Brain microvascular endothelial cell (primary cell): ENCODE measurements at regions not wholly inside any gene's neighbourhood (a gene's known extent, or its start where the extent isn't known, plus 50 kb on each side); places are given as distances from the start of the nearest gene placed in this dataset.

Experiments used
- DNase-seq: peaks from one replicate; pipeline ENCODE4 v3.0.0-alpha.2; 2020
- H3K27ac ChIP-seq: fragments of 250-450 bp; sonication (Bioruptor Pico); 2 replicates; pipeline ENCODE4 v1.5.1; 2020; ENCODE audit warnings: mild to moderate bottlenecking, moderate library complexity
- H3K27me3 ChIP-seq: fragments of 250-450 bp; sonication (Bioruptor Pico); replicated peaks from 2 replicates; pipeline ENCODE4 v1.5.1; 2020; ENCODE audit warnings: mild to moderate bottlenecking
- H3K36me3 ChIP-seq: fragments of 250-450 bp; sonication (Bioruptor Pico); replicated peaks from 2 replicates; pipeline ENCODE4 v1.5.1; 2020; ENCODE audit warnings: mild to moderate bottlenecking
- H3K4me3 ChIP-seq: 2 replicates; pipeline ENCODE4 v1.5.1; 2011; ENCODE audit warnings: low read depth, mild to moderate bottlenecking, control low read depth, low read length, moderate library complexity
- in situ Hi-C: cut with HindIII; loops from 2 replicates; pipeline ENCODE4 v1.10.0; 2017; ENCODE audit warnings: low sequenced_read_pairs, low pct_ligation_motif_present
- TF ChIP-seq, protein P1 (sequence below): IDR thresholded peaks from 2 replicates; pipeline ENCODE4 v1.5.1; 2011; ENCODE audit warnings: low read depth, mild to moderate bottlenecking, moderate library complexity, low read length, control low read depth, inconsistent platforms; ENCODE audit errors: missing control alignments

DNA sequence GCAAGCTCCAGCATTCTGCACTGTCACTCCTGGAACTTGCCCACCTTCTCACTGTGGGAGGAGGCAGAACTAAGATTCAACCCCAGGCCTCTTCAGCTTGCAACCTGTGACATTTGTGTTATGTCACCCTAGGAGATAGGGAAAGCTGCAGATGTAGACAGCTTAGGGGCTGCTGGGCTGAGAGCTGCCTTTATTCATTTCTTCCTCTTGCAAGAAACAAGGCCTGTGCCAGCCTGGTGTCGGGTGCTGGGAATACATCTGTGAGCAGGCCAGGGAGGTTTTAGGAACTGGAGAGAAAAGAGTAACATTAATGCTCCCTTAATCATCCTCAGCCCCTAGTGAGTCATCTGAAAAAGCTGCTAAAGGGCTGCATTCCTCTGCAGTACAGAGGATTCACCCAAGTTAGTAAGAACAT lies 101.8 kb downstream of the FGF18 start:
- H3K4me3 ChIP-seq: no peak overlapping the region

DNA sequence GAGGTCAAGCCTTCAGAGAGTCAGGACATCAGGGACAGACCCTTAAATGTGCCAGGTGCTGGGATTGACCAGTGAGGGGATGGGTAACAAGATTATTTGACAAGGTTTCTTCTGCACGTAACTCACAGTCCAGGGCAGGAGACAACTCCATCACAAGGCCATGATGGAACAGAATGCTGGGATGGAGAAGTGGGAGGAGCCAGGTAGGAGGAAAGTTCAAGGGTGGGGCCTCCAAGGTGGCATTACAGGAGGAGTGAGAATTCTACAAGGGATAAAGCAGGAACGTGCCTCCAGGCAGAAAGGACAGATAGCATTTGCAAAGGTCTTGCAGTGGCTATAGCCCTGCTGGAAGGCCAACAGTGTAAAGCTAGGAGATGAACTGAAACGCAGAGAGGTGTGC lies 102.2 kb downstream of the FGF18 start:
- H3K27ac ChIP-seq: no peak overlapping the region

More for the DNA sequence above, 101.8 kb downstream of the FGF18 start:
- peak; percentile 84 for DNase-seq
- in situ Hi-C loops: no loop called here
- Histone ChIP-seq H3K27ac (peak overlapping the region; percentile 40), H3K36me3 (no peaks in the 10 kb centered on the region), H3K27me3 (no peaks in the 10 kb centered on the region)
- TF ChIP-seq, protein P1, sequence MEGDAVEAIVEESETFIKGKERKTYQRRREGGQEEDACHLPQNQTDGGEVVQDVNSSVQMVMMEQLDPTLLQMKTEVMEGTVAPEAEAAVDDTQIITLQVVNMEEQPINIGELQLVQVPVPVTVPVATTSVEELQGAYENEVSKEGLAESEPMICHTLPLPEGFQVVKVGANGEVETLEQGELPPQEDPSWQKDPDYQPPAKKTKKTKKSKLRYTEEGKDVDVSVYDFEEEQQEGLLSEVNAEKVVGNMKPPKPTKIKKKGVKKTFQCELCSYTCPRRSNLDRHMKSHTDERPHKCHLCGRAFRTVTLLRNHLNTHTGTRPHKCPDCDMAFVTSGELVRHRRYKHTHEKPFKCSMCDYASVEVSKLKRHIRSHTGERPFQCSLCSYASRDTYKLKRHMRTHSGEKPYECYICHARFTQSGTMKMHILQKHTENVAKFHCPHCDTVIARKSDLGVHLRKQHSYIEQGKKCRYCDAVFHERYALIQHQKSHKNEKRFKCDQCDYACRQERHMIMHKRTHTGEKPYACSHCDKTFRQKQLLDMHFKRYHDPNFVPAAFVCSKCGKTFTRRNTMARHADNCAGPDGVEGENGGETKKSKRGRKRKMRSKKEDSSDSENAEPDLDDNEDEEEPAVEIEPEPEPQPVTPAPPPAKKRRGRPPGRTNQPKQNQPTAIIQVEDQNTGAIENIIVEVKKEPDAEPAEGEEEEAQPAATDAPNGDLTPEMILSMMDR: peak; percentile 42

DNA sequence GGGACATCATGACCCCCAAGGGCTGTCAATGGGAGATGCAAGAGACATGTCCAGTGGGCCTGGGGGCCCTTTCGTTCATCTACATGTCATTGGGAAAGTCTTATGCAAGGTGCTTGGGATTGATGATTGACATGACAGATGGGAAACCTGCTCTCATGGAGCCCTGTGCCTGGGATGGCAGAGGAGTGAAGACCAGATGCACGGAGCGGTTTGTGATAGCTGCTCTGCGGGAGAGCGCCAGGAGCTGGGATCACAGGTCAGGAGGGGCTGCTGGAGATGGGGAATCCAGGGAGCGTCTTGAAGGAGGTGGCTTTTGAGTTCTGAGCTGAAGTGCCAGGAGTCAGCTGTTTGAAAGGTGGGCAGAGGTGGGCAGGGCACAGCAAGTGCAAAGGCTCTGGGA lies 104.3 kb downstream of the FGF18 start:
- TF ChIP-seq, protein P1: no peak
- H3K36me3 ChIP-seq: no peaks in the 10 kb centered on the region
- H3K27ac ChIP-seq: no peak overlapping the region
- in situ Hi-C loops: no loop called here
- H3K27me3 ChIP-seq: no peaks in the 10 kb centered on the region
- H3K4me3 ChIP-seq: no peak overlapping the region
- DNase-seq: no peak

More for the DNA sequence above, 102.2 kb downstream of the FGF18 start:
- in situ Hi-C loops: no loop called here
- no peaks in the 10 kb centered on the region for H3K36me3 ChIP-seq
- no peaks in the 10 kb centered on the region for H3K27me3 ChIP-seq
- DNase-seq: no peak
- TF ChIP-seq, protein P1: no peak
- no peak overlapping the region for H3K4me3 ChIP-seq

DNA sequence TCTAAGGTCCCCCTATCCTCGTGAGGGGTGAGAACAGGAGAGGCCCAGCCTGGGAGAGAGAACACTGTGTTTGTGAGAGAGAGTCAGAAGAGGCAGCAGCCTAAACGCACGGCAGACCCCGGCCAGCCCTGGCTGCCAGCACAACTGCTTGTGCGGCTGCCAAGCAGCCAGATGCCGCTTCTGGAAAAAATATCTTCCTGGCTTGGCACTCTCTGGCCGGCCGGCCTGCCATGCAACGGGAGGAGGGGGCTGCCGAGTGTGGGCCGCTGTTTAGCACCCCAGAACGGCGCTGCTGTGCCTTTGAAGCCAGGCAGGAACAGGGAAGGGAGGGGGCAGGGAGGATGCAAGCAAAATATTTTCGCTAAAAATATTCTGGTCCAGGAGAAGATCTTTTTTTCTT lies 105.0 kb downstream of the FGF18 start:
- DNase-seq: no peak
- Histone ChIP-seq H3K27ac (no peak overlapping the region), H3K36me3 (no peaks in the 10 kb centered on the region), H3K4me3 (no peak overlapping the region), H3K27me3 (no peaks in the 10 kb centered on the region)
- in situ Hi-C loops: no loop called here
- TF ChIP-seq, protein P1: no peak

DNA sequence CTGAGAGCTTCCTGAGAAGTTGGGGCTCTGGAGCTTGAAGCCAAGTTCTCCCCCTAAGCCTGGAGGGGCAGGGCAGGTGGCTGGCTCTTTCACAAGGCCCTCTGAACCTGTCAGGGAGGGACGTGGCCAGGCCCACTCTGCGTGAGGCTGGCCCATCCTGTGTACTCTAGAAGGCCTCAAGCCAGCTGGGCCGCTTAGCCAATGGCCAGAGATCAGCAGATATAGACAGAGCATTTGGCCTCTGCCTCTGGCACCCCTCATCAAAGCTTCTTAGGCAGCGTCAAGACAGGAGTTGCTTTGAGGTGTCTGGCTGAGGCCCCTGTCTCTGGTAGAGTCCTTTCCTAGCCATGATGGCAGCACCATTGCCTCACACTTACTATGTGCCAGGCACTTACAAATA lies 105.6 kb downstream of the FGF18 start:
- Histone ChIP-seq H3K27me3 (no peaks in the 10 kb centered on the region), H3K27ac (no peak overlapping the region), H3K36me3 (no peaks in the 10 kb centered on the region), H3K4me3 (no peak overlapping the region)
- in situ Hi-C loops: no loop called here
- DNase-seq: no peak
- TF ChIP-seq, protein P1: no peak

DNA sequence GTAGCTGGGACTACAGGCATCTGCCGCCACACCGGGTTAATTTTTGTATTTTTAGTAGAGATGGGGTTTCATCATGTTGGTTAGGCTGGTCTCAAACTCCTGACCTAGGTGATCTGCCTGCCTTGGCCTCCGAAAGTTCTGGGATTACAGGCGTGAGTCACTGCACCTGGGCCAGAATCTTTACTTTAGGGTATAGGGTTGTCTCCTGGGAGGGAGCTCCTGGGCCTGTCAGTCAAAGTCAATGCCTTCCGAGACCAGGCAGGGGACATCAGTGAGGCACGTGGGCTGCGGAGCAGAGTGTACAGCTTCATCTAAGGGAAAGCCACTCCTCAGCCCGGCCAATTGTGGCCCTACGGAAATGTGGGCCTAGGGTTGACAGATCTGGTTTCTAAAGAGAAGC lies 108.6 kb downstream of the FGF18 start:
- Histone ChIP-seq H3K36me3 (no peaks in the 10 kb centered on the region), H3K4me3 (no peak overlapping the region), H3K27me3 (no peaks in the 10 kb centered on the region), H3K27ac (no peak overlapping the region)
- TF ChIP-seq, protein P1: no peak
- in situ Hi-C loops: no loop called here
- DNase-seq: no peak
